GM23248 (cell line): ENCODE measurements at regions not wholly inside any gene's neighbourhood (a gene's known extent, or its start where the extent isn't known, plus 50 kb on each side); places are given as distances from the start of the nearest gene placed in this dataset.
A peak's percentile ranks its signal among the peaks of the same experiment; 100 is the strongest.

ENCODE experiments used
- DNase-seq: peaks from one replicate; pipeline ENCODE4 v3.0.0-alpha.2; 2015
- H2AFZ ChIP-seq: fragments of 200-600 bp; sonication (generic); 2 replicates; pipeline ENCODE4 v1.6.1; 2016; ENCODE audit warnings: antibody characterized with exemption
- H3F3A ChIP-seq: fragments of 200-600 bp; sonication (generic); 2 replicates; pipeline ENCODE4 v1.6.1; 2016; ENCODE audit warnings: mild to moderate bottlenecking, antibody characterized with exemption, mixed run types; ENCODE audit not compliant: insufficient read depth
- H3K27ac ChIP-seq: fragments of 200-600 bp; sonication (generic); 2 replicates; pipeline ENCODE4 v1.5.1; 2016; ENCODE audit warnings: mild to moderate bottlenecking
- H3K27me3 ChIP-seq: fragments of 200-600 bp; sonication (generic); replicated peaks from 2 replicates; pipeline ENCODE4 v1.6.1; 2016; ENCODE audit warnings: mild to moderate bottlenecking; ENCODE audit not compliant: insufficient read depth
- H3K36me3 ChIP-seq: fragments of 200-600 bp; sonication (generic); 2 replicates; pipeline ENCODE4 v1.6.1; 2016; ENCODE audit warnings: low read depth, mild to moderate bottlenecking
- H3K4me1 ChIP-seq: fragments of 200-600 bp; sonication (generic); 2 replicates; pipeline ENCODE4 v1.6.1; 2016; ENCODE audit warnings: mild to moderate bottlenecking; ENCODE audit not compliant: insufficient read depth
- H3K4me2 ChIP-seq: fragments of 200-600 bp; sonication (generic); one replicate; pipeline ENCODE4 v1.6.1; 2016; ENCODE audit warnings: mild to moderate bottlenecking; ENCODE audit not compliant: unreplicated experiment
- H3K4me3 ChIP-seq: fragments of 200-600 bp; sonication (generic); 2 replicates; pipeline ENCODE4 v1.5.1; 2016; ENCODE audit warnings: mild to moderate bottlenecking
- H3K79me2 ChIP-seq: fragments of 200-600 bp; sonication (generic); 2 replicates; pipeline ENCODE4 v1.6.1; 2016; ENCODE audit warnings: mild to moderate bottlenecking; ENCODE audit not compliant: insufficient read depth
- H3K9ac ChIP-seq: fragments of 200-600 bp; sonication (generic); 2 replicates; pipeline ENCODE4 v1.6.1; 2016; ENCODE audit warnings: mild to moderate bottlenecking
- H3K9me2 ChIP-seq: fragments of 200-600 bp; sonication (generic); 2 replicates; pipeline ENCODE4 v1.6.1; 2016; ENCODE audit warnings: mixed run types, mild to moderate bottlenecking, moderate library complexity; ENCODE audit not compliant: insufficient read depth
- H3K9me3 ChIP-seq: fragments of 200-600 bp; sonication (generic); one replicate; pipeline ENCODE4 v1.6.1; 2017; ENCODE audit warnings: low read depth
- H4K20me1 ChIP-seq: fragments of 200-600 bp; sonication (generic); 2 replicates; pipeline ENCODE4 v1.6.0; 2016; ENCODE audit not compliant: insufficient read depth
- EZH2 ChIP-seq: fragments of 200-600 bp; sonication (generic); IDR thresholded peaks from 2 replicates; pipeline ENCODE4 v1.6.1; 2018; ENCODE audit warnings: antibody characterized with exemption, mild to moderate bottlenecking; ENCODE audit not compliant: insufficient read depth, poor library complexity, severe bottlenecking
- EZH2phosphoT487 ChIP-seq: fragments of 200-600 bp; sonication (generic); IDR thresholded peaks from 2 replicates; pipeline ENCODE4 v1.6.1; 2018; ENCODE audit warnings: antibody characterized with exemption, moderate library complexity, mild to moderate bottlenecking, low read depth; ENCODE audit not compliant: insufficient read depth
- WGBS, 2 experiments: methylation state at CpG; one replicate each; pipeline ENCODE4 v1.1.6; 2015 to 2017; ENCODE audit warnings: low lambda C conversion rate in 2 of 2, low coverage in 1 of 2; ENCODE audit errors: missing lambda C conversion rate in 2 of 2; 5-methylcytosine and 5-hydroxymethylcytosine counted together
- in situ Hi-C: fragments of 300-500 bp; cut with MboI; formaldehyde crosslinking; loops from 2 replicates; pipeline ENCODE4 v1.15.0; 2020

DNA sequence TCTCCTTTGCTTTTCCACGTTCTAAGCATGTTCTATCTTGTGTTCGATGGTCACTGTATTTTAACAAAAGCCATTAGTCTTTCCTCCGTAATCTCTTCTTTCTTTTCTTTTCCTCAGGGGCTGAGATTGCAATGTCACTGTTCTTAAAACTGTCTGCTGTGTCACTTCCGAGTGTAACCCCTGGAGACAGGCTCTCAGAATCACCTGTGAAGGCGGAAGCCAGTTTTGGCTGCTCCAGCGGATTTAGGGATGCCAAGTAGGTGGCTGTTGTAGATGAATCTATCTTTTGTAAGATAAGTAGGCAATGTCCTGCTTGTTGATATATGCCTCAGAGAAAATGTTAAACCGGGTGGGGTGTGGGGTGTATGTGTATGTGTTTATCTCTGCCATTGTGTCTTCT is 94.7 kb upstream of the L3MBTL4 start:
- no peak for TF ChIP-seq EZH2
- TF ChIP-seq EZH2phosphoT487, result no peak
- Histone ChIP-seq H3K79me2 (no peaks in the 10 kb centered on the region), H3K4me3 (no peak overlapping the region), H4K20me1 (no peaks in the 10 kb centered on the region), H3K36me3 (no peaks in the 10 kb centered on the region), H3K27ac (no peak overlapping the region), H3F3A (no peaks in the 10 kb centered on the region), H3K4me1 (no peaks in the 10 kb centered on the region), H3K9me3 (no peaks in the 10 kb centered on the region), H3K9ac (no peak overlapping the region), H3K27me3 (no peaks in the 10 kb centered on the region), H2AFZ (no peak overlapping the region), H3K9me2 (no peaks in the 10 kb centered on the region), H3K4me2 (no peak overlapping the region)
- in situ Hi-C loops, result no loop called here
- 53 to 56% methylated on average over 7 of the region's 7 CpGs for WGBS, 2 experiments
- no peak for DNase-seq

DNA sequence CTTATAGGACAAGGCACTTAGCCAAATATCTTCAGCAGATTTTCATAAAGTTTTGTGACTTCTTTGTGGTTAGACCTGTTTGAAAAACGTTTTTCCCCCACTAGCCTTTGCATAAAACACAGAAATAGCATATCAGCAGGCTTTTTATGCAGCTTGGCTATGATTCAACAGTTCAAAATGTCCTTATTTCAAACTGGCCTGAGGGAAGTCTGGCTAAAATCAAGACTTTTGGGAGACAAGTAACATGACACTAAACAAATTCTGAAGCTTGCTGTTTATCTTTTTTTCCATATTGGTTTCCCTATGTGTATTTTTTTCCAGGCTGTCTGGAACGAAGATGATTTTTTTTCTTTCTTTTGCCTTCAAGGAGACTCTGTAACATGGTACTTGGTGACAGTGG is 95.1 kb upstream of the L3MBTL4 start:
- Histone ChIP-seq H3K27ac (no peak overlapping the region), H3K9me2 (no peaks in the 10 kb centered on the region), H4K20me1 (no peaks in the 10 kb centered on the region), H3K9me3 (no peaks in the 10 kb centered on the region), H3K4me3 (no peak overlapping the region), H3K79me2 (no peaks in the 10 kb centered on the region), H3K27me3 (no peaks in the 10 kb centered on the region), H3K9ac (no peak overlapping the region), H3F3A (no peaks in the 10 kb centered on the region), H3K4me1 (no peaks in the 10 kb centered on the region), H2AFZ (no peak overlapping the region), H3K4me2 (no peak overlapping the region), H3K36me3 (no peaks in the 10 kb centered on the region)
- WGBS, 2 experiments, result 0 to 2% methylated on average over 2 of the region's 2 CpGs
- DNase-seq, result no peak
- TF ChIP-seq EZH2phosphoT487 (no peak), EZH2 (no peak)
- in situ Hi-C loops, result no loop called here

DNA sequence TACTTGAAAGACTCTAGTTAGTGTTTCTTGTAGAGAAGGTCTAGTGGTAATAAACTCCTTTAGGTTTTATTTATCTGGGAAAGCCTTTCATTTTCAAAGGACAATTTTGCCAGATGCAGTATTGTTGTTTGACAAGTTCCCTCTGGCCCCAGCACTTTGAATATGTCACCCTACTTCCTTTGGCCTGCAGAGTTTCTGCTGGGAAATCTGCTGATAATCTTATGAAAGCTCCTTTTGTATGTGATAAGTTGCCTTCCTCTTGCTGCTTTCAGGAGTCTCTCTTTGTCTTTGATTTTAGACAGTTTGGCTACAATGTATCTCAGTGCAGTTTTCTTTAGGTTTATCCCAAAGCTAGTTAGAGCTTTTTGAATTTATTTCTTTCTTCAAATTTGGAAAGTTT is 106.2 kb upstream of the L3MBTL4 start:
- no peaks in the 10 kb centered on the region for H3K27me3 ChIP-seq
- no peaks in the 10 kb centered on the region for H3K9me3 ChIP-seq
- TF ChIP-seq EZH2phosphoT487, result no peak
- TF ChIP-seq EZH2, result no peak
- H2AFZ ChIP-seq, result no peak overlapping the region
- H3K9ac ChIP-seq, result no peak overlapping the region
- H3K36me3 ChIP-seq, result no peaks in the 10 kb centered on the region
- H3K4me3 ChIP-seq, result no peak overlapping the region
- no peak for DNase-seq
- no peaks in the 10 kb centered on the region for H3K4me1 ChIP-seq
- in situ Hi-C loops, result no loop called here
- no peaks in the 10 kb centered on the region for H3K9me2 ChIP-seq
- no peak overlapping the region for H3K27ac ChIP-seq
- no peaks in the 10 kb centered on the region for H4K20me1 ChIP-seq
- no peaks in the 10 kb centered on the region for H3F3A ChIP-seq
- no peak overlapping the region for H3K4me2 ChIP-seq
- no peaks in the 10 kb centered on the region for H3K79me2 ChIP-seq

DNA sequence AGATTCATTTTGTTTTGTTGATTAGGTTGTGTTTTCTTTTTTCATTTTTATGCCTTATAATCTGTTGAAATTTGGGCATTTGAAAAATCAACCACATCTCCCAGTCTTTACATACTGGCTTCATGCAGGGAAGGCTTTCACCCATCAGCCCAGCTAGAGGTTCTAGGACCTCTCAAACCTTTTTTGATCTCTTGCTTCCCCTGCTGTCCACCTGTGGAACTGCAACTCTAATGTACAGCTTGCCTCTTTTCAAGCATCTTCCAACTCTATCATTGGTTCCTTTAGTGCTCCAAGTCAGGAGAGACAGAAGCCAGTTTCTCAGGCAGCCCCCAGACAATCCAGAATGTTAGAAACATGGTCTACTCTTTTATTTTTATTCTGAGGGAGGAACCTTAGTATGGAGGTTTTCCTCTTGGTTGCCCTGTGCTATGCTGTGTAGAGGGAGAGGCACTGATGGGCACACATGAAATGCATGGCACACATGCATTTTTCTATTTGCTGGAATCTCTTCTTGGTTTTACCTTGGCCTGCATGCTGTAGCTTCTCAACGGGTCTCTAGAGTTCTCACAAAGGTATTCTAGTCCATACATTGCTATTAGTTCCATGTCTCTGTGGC is 107.2 kb upstream of the L3MBTL4 start:
- H3K79me2 ChIP-seq, result no peaks in the 10 kb centered on the region
- H3K9me2 ChIP-seq, result no peaks in the 10 kb centered on the region
- no peak for TF ChIP-seq EZH2
- TF ChIP-seq EZH2phosphoT487, result no peak
- WGBS, 2 experiments, result 11 to 42% methylated on average over 1 of the region's 1 CpG
- DNase-seq, result peak; percentile 45
- H3K27ac ChIP-seq, result no peak overlapping the region
- H3K9ac ChIP-seq, result no peak overlapping the region
- no peak overlapping the region for H2AFZ ChIP-seq
- H3K9me3 ChIP-seq, result no peaks in the 10 kb centered on the region
- H3K4me3 ChIP-seq, result no peak overlapping the region
- no peaks in the 10 kb centered on the region for H3F3A ChIP-seq
- H3K27me3 ChIP-seq, result no peaks in the 10 kb centered on the region
- H3K4me1 ChIP-seq, result no peaks in the 10 kb centered on the region
- no peak overlapping the region for H3K4me2 ChIP-seq
- in situ Hi-C loops, result no loop called here
- no peaks in the 10 kb centered on the region for H4K20me1 ChIP-seq
- no peaks in the 10 kb centered on the region for H3K36me3 ChIP-seq

DNA sequence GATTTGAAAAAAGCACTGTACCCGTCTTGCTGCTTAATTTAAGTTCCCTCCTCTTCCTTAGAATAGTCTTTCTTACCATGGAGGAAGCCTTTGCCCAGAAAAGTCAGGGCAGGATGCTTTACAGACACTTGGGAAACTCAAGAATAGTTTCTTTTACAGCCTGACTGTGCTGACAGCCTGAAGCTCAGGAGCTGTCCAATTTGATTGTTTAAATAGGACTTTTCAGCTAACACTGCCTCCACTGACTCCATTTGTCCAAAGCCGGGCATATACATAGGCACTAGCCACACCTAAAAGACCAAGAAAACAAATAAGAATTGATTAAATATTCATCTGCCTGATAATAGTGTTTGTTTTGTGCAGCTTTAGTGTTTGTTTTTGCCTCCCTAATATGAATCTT is 110.9 kb upstream of the L3MBTL4 start:
- in situ Hi-C loops, result no loop called here
- no peaks in the 10 kb centered on the region for H3K4me1 ChIP-seq
- H3K27ac ChIP-seq, result no peak overlapping the region
- WGBS, 2 experiments, result 23 to 30% methylated on average over 2 of the region's 2 CpGs
- H3K9ac ChIP-seq, result no peak overlapping the region
- DNase-seq, result no peak
- no peaks in the 10 kb centered on the region for H3F3A ChIP-seq
- H3K4me2 ChIP-seq, result no peak overlapping the region
- H3K36me3 ChIP-seq, result no peaks in the 10 kb centered on the region
- no peaks in the 10 kb centered on the region for H3K79me2 ChIP-seq
- no peaks in the 10 kb centered on the region for H4K20me1 ChIP-seq
- H3K27me3 ChIP-seq, result no peaks in the 10 kb centered on the region
- H2AFZ ChIP-seq, result no peak overlapping the region
- no peaks in the 10 kb centered on the region for H3K9me2 ChIP-seq
- TF ChIP-seq EZH2phosphoT487 (no peak), EZH2 (no peak)
- no peaks in the 10 kb centered on the region for H3K9me3 ChIP-seq
- no peak overlapping the region for H3K4me3 ChIP-seq
